Renal cortical epithelial cell (primary cell): ENCODE measurements at regions not wholly inside any gene's neighbourhood (a gene's known extent, or its start where the extent isn't known, plus 50 kb on each side); places are given as distances from the start of the nearest gene placed in this dataset.
A peak's percentile ranks its signal among the peaks of the same experiment; 100 is the strongest.
"Not testable (repeated sequence)": the region's sequence is repeated elsewhere in the genome, so short reads cannot be mapped to it uniquely, and the experiment has no call there.

Source experiments
- DNase-seq: peaks from one replicate; pipeline ENCODE4 v3.0.0-alpha.2; 2011; ENCODE audit warnings: low read depth

GRCh38 chr2:39996653-39997080 lies 217.6 kb upstream of the THUMPD2 start:
- DNase-seq, result peak; percentile 87

- DNase-seq, result no peak
These were observed 216.1 kb upstream of the THUMPD2 start for GRCh38 chr2:39995005-39995737.

GRCh38 chr2:39994151-39994550 lies 215.1 kb upstream of the THUMPD2 start:
- peak; percentile 74 for DNase-seq

GRCh38 chr2:39991298-39991697 lies 212.2 kb upstream of the THUMPD2 start:
- DNase-seq, result peak; percentile 82

- DNase-seq, result peak; percentile 24
These were observed 211.4 kb upstream of the THUMPD2 start for GRCh38 chr2:39990335-39990900.

DNA sequence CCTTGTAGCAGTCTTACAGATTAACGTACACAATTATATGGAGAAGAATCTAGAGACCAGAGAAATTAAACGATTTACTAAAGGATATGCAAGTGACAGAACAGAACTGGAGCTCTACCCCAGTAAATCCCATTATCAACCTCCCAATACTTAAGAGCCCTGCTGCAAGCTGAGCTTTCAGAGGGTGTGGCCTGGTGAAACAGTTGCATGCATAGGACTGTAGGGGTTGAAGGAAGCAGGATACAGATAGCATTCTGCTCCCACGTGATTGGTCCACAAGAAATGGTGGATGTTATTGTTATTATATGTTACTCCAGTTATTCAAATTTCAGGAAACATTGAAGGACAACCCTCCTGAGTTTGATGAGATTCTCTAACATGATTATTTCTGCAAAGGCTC lies 210.8 kb upstream of the THUMPD2 start:
- DNase-seq, result no peak

- DNase-seq, result no peak
These were observed 202.8 kb upstream of the THUMPD2 start for GRCh38 chr2:39981883-39982311.

GRCh38 chr2:39975476-39976020 lies 196.5 kb upstream of the THUMPD2 start:
- no peak for DNase-seq

DNA sequence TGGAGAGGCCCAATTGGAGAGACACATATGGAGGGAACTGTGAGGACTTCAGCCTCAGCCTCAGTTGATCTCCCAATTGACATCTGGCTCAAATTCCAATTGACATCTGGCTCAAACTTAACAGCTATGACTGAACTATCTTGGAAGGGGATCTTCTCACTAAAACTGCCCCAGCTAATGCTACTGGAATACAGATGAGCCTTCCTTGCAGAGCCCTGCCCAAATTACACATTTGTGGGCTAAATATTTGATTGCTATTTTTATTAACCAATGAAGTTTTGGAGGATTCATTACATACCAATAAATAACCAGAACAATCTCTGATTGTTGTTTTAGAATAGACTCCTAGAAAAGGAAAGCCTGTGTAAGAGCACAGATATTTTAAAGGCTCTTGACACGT lies 189.0 kb upstream of the THUMPD2 start:
- no peak for DNase-seq

DNA sequence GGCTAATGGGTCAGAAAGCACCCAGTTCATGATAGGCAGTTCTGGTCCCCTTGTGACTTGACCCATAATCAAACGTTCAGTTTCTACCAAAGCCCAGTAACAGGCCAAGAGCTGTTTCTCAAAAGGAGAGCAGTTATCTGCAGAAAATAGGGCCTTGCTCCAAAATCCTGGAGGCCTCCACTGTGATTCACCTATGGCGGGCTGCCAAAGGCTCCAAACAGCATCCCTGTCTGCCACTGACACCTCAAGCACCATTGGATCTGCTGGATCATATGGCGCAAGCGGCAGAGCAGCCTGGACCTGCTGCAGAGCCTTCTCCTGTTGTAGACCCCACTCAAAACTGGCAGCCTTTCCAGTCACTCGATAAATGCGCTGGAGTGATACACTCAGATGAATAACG lies 181.6 kb upstream of the THUMPD2 start:
- DNase-seq, result not testable (repeated sequence)

DNA sequence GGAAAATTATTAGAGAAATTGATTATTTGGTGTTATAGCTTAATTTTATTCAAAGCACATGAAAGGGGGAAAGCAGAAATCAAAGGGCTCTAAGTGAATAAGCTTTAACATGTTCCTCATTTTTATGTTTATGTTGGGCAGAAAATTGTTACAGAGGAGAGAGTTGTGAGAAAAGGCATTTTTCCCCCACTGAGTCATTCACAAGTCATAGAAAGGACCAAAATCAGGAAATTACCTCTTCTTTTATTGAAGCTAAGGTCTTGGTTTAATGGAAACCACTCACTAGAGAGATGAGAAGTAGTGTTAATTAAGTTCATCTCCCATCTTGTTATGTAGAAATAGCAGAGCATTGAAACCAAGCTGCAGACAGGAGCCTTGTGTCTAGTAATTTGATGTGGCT lies 175.3 kb upstream of the THUMPD2 start:
- peak; percentile 33 for DNase-seq

- no peak for DNase-seq
These were observed 170.1 kb upstream of the THUMPD2 start for GRCh38 chr2:39949131-39949530.

- peak; percentile 19 for DNase-seq
These were observed 169.1 kb upstream of the THUMPD2 start for GRCh38 chr2:39948016-39948719.

DNA sequence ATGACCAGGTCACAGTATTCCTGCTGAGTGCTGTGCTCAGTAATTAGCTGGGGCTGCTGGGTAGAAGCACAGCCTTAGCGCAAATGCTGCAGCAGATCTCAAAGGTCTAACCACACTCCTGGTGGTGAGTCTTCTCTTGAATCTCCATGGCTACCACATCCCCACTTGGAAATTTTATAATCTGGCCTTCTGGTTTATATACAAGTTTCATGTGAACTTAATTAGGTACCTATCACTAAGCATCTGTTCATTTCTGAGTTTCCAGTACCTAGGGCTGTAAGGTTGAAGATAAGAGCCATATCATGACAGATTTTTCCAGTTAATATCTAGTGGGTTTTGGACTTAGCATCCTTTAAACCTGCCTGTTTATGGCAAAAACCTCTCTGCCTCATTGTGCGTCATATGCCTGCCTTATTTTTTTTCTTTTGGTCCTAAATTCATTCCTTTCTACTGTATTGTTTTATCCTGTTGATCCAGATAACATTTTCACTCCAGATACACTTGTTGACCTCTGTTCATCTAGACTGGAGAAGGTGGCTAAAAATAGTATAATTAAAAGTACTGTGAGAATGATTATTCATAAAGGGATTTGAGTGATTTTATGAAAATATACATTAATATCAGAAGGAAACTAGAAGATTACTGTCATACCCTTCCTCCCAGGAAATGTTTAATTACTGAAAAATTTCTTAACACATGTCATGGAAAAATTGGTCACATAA lies 168.4 kb upstream of the THUMPD2 start:
- DNase-seq, result no peak

DNA sequence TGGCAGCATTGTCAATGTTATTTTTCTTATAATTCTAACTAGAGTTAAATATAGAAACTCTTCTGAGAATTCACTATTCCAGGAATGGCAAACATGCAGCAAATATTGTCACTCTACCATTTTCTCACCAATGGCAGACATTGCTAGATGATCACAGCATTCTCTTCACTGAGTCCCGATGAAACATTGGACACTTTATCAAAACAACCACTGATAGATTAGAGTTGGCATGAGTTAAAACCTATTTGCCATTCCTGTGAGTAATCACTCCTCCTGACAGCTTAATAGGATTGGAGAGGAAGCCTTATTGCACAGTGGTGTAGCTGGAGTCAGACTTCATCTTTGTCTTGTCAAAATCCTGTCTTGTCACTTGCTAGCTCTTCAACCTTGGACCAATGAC lies 163.9 kb upstream of the THUMPD2 start:
- peak; percentile 14 for DNase-seq

GRCh38 chr2:39938035-39938835 lies 159.2 kb upstream of the THUMPD2 start:
- DNase-seq, result peak; percentile 75

- DNase-seq, result no peak
These were observed 158.6 kb upstream of the THUMPD2 start for GRCh38 chr2:39937621-39938020.

DNA sequence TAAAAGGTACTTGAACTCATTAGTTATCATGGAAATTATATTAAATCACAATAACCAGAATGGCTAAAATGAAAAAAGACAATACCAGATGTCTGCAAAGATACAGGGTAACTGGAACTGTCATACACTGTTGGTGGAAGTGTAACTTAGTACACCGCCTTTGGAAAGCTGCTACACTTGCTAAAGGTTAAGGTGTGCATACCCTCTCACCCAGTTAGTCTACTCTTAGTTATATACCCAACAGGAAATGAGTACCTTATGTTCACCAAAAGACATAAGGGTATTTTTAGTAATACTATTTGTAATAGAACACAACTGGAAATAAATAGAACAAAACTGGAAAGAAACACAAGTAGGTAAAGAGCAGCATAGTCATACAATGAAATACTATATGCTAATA lies 155.8 kb upstream of the THUMPD2 start:
- DNase-seq, result no peak

DNA sequence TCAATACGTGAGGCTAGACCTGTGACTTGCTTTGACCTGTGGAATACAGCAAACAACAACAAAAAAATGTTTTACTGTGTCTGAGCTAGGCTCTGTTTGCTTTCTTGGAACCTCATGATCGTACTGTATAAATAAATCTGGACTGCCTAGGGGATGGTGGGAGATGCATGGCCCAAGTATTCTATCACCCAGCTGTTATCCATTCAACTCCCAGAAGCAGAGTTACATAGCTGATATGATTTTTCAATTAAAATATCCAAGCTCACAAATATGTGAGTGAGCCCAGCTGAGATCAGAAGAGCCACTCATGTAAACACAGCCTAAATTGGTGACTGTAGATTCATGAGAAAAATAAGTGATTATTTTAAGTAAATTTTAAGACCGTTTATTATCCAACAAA lies 154.1 kb upstream of the THUMPD2 start:
- no peak for DNase-seq

GRCh38 chr2:39932198-39932597 lies 153.1 kb upstream of the THUMPD2 start:
- no peak for DNase-seq
